WTC11 (cell line): ENCODE measurements at regions not wholly inside any gene's neighbourhood (a gene's known extent, or its start where the extent isn't known, plus 50 kb on each side); places are given as distances from the start of the nearest gene placed in this dataset.

Source experiments
- EMX1 ChIP-seq: fragments of 250-450 bp; sonication (Bioruptor Pico); IDR thresholded peaks from 2 replicates; pipeline ENCODE4 v1.8.0; 2021; ENCODE audit warnings: mild to moderate bottlenecking
- ETV6 ChIP-seq: sonication (generic); formaldehyde crosslinking; IDR thresholded peaks from 2 replicates; pipeline ENCODE4 v1.8.1; 2022; ENCODE audit warnings: mild to moderate bottlenecking, missing genetic modification reagents
- FOXJ3 ChIP-seq: sonication (generic); formaldehyde crosslinking; IDR thresholded peaks from 2 replicates; pipeline ENCODE4 v1.9.0; 2021; ENCODE audit warnings: missing genetic modification reagents, mild to moderate bottlenecking, borderline replicate concordance
- IRF2 ChIP-seq: sonication (generic); formaldehyde crosslinking; IDR thresholded peaks from 2 replicates; pipeline ENCODE4 v1.8.0; 2022; ENCODE audit warnings: low read depth, missing genetic modification reagents, borderline replicate concordance
- JUN ChIP-seq: sonication (generic); formaldehyde crosslinking; IDR thresholded peaks from 2 replicates; pipeline ENCODE4 v1.8.0; 2023; ENCODE audit warnings: mild to moderate bottlenecking, missing genetic modification reagents
- NFE2L1 ChIP-seq: sonication (generic); formaldehyde crosslinking; IDR thresholded peaks from 2 replicates; pipeline ENCODE4 v1.8.1; 2023; ENCODE audit warnings: missing genetic modification reagents
- NFYB ChIP-seq: sonication (generic); formaldehyde crosslinking; conservative IDR thresholded peaks from 2 replicates; pipeline ENCODE4 v1.8.0; 2022; ENCODE audit warnings: low read depth, missing genetic modification reagents
- RELA ChIP-seq: sonication (generic); formaldehyde crosslinking; IDR thresholded peaks from 2 replicates; pipeline ENCODE4 v1.8.1; 2022; ENCODE audit warnings: missing genetic modification reagents, mild to moderate bottlenecking, borderline replicate concordance
- ZNF232 ChIP-seq: sonication (generic); formaldehyde crosslinking; IDR thresholded peaks from 2 replicates; pipeline ENCODE4 v1.8.0; 2022; ENCODE audit warnings: mild to moderate bottlenecking, missing genetic modification reagents
- TF ChIP-seq, protein P1 (sequence below): fragments of 200-600 bp; IDR thresholded peaks from 2 replicates; pipeline ENCODE4 v1.8.0; 2022; ENCODE audit warnings: antibody characterized with exemption
- TF ChIP-seq, protein P2 (sequence below): sonication (generic); formaldehyde crosslinking; IDR thresholded peaks from 2 replicates; pipeline ENCODE4 v1.8.1; 2023; ENCODE audit warnings: mild to moderate bottlenecking, missing genetic modification reagents
- TF ChIP-seq, protein P3 (sequence below): sonication (generic); formaldehyde crosslinking; IDR thresholded peaks from 2 replicates; pipeline ENCODE4 v1.8.1; 2022; ENCODE audit warnings: mild to moderate bottlenecking, missing genetic modification reagents, moderate library complexity, borderline replicate concordance
- TF ChIP-seq, protein P4 (sequence below): sonication (generic); formaldehyde crosslinking; conservative IDR thresholded peaks from 2 replicates; pipeline ENCODE4 v1.8.1; 2022; ENCODE audit warnings: mild to moderate bottlenecking, missing genetic modification reagents

DNA sequence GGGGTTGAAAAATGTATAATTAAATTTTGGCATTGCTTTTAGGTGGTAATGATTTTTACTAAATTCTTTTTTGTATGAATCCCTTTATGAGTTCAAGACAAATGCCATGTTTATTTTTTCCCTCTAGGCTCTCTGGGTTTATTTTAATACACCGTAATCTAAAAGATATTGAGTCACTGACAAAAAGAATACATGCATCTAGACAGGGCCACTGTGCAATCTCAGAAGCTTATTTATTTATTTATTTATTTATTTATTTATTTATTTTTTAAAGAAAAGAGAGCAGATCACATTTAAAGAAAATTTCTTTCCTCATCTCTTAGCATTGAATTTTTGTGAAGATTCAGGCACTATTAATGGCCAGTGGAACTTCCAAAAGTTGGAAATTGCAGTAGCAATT lies 283.9 kb upstream of the SLC10A2 start:
- TF ChIP-seq, protein P1, sequence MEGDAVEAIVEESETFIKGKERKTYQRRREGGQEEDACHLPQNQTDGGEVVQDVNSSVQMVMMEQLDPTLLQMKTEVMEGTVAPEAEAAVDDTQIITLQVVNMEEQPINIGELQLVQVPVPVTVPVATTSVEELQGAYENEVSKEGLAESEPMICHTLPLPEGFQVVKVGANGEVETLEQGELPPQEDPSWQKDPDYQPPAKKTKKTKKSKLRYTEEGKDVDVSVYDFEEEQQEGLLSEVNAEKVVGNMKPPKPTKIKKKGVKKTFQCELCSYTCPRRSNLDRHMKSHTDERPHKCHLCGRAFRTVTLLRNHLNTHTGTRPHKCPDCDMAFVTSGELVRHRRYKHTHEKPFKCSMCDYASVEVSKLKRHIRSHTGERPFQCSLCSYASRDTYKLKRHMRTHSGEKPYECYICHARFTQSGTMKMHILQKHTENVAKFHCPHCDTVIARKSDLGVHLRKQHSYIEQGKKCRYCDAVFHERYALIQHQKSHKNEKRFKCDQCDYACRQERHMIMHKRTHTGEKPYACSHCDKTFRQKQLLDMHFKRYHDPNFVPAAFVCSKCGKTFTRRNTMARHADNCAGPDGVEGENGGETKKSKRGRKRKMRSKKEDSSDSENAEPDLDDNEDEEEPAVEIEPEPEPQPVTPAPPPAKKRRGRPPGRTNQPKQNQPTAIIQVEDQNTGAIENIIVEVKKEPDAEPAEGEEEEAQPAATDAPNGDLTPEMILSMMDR = no peak
- TF ChIP-seq ETV6 = no peak
- TF ChIP-seq IRF2 (CRISPR knock-in tag) = no peak
- no peak for TF ChIP-seq ZNF232 (CRISPR knock-in tag)
- TF ChIP-seq, protein P2, sequence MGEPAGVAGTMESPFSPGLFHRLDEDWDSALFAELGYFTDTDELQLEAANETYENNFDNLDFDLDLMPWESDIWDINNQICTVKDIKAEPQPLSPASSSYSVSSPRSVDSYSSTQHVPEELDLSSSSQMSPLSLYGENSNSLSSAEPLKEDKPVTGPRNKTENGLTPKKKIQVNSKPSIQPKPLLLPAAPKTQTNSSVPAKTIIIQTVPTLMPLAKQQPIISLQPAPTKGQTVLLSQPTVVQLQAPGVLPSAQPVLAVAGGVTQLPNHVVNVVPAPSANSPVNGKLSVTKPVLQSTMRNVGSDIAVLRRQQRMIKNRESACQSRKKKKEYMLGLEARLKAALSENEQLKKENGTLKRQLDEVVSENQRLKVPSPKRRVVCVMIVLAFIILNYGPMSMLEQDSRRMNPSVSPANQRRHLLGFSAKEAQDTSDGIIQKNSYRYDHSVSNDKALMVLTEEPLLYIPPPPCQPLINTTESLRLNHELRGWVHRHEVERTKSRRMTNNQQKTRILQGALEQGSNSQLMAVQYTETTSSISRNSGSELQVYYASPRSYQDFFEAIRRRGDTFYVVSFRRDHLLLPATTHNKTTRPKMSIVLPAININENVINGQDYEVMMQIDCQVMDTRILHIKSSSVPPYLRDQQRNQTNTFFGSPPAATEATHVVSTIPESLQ = no peak
- no peak for TF ChIP-seq NFYB (CRISPR knock-in tag)
- TF ChIP-seq FOXJ3 (CRISPR knock-in tag) = no peak
- TF ChIP-seq JUN = no peak
- no peak for TF ChIP-seq EMX1 (CRISPR knock-in tag)
- no peak for TF ChIP-seq NFE2L1 (CRISPR knock-in tag)
- no peak for TF ChIP-seq RELA (CRISPR knock-in tag)
- TF ChIP-seq, protein P3, sequence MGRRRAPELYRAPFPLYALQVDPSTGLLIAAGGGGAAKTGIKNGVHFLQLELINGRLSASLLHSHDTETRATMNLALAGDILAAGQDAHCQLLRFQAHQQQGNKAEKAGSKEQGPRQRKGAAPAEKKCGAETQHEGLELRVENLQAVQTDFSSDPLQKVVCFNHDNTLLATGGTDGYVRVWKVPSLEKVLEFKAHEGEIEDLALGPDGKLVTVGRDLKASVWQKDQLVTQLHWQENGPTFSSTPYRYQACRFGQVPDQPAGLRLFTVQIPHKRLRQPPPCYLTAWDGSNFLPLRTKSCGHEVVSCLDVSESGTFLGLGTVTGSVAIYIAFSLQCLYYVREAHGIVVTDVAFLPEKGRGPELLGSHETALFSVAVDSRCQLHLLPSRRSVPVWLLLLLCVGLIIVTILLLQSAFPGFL = no peak
- TF ChIP-seq, protein P4, sequence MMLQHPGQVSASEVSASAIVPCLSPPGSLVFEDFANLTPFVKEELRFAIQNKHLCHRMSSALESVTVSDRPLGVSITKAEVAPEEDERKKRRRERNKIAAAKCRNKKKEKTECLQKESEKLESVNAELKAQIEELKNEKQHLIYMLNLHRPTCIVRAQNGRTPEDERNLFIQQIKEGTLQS = no peak
